Left hindlimb (tissue), 1 donor: ENCODE measurements at regions not wholly inside any gene's neighbourhood (a gene's known extent, or its start where the extent isn't known, plus 50 kb on each side); places are given as distances from the start of the nearest gene placed in this dataset.

Source experiments
- DNase-seq: peaks from one replicate; pipeline ENCODE4 v3.0.0-alpha.2; 2018

DNA sequence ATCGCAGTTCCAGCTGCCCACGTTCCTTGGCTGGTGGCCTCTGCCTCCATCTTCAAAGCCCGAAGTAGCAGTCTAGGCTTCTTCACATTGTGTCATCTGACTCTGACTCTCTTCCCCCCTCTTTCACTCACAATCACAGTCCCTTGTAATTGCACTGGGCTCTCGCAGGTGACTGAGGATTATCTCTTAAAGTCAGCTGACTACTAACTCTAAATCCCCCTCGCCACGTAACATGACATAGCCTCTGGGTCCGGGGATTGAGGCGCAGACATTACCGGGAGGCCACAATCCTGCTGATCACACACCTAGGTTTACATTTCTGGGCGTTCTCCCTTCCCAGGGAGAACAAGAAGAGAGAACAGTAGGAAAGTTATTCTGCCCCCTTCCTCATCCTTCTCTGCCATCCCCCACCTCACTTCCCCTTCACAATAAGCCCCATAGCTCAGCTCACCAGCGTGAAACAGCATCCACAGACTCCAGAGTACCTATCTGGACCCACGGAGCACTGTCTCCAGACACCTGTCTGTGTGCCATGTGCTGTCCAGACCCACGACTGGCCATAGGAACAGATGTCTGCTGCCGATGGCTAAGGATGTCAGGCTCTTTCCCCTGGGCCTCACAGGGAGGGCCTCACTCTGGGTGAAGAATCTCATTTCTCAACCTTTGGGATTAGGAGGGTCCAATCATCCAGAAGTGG is 64.3 kb upstream of the FZD7 start:
- DNase-seq, result no peak

DNA sequence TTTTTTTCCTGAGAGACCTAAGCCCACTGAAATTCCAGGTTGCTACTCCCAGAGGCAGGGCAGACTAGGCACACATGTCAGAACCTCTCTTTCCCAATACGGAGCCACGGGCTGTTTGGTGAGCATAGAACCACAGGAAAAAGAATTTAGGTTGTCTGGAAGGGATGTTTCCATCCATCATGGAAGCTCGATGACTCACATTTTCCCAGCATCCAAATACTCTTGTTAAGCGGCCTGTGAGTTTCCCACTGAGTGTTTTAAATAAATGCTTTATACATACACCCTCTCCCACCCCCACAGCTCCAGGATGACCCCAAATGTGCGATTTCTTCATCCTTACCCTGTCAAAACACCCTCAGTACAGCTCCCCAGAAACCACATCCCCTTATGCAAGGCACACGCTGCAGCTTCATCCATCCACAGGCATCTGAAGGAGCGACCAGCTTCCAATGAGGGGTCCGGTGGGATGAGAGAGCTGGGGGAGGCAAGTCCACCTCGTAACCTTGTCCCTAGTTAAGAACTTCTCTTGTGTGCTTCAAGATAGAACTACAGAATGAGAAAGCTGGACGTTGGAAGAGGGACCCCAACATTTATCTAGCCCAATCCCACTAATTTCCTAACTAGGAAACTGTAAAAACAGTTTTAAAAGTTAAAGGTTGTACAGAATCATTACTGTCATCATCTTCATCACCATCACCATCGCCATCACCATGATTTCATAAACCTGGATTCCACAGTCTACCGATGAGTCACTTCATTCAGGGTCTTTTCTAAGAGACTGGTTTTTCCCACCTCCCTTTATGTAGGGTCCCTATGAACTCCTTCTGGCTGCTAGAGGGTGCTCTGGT is 63.5 kb upstream of the FZD7 start:
- peak; percentile 42 for DNase-seq

DNA sequence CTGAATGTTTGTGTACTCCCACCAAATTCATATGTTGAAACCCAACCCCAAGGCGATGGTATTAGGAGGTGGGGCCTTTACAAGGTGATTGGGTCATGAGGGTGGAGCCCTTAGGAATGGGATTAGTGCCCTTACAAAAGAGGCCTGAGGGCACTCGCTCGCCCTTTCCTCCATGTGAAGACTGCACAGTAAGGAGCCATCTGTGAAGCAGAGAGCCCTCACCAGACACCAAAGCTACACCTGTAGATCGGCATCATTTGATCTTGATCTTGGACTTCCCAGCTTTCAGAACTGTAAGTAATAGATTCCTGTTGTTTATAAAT is 62.9 kb upstream of the FZD7 start:
- DNase-seq, result no peak

DNA sequence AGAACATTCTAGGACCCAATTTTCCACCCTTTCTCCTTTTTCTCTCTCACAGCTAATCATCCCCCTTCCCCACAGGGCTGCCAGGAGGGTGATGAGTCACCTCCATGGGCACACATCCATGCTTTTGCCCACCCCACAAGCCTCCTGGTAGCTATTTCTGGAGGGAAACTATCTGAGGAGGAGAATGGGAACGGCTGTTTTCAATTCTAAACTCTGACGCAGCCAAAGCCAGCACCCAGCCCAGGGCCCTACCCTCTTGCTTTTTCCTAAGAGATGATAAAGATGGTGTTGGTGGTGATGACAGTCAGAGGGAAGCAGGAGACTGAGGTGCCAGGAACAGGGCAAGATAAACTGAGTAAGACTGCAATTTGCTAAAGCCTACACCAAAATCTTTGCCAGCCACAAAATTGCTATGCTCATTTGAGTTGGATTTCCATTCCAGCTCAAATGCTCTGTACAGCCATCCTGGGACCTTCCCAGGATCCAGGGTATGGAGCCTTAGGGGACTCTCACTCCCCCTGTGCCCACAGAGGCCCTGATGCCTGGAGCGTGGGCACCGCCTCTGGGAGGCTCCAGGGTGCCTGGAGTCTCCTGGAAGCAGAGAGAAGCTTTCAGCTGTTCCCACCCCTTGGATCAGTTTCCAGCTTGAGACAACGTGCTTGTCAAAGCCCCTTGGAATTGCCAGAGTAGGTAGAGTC is 62.0 kb upstream of the FZD7 start:
- DNase-seq, result peak; percentile 64

DNA sequence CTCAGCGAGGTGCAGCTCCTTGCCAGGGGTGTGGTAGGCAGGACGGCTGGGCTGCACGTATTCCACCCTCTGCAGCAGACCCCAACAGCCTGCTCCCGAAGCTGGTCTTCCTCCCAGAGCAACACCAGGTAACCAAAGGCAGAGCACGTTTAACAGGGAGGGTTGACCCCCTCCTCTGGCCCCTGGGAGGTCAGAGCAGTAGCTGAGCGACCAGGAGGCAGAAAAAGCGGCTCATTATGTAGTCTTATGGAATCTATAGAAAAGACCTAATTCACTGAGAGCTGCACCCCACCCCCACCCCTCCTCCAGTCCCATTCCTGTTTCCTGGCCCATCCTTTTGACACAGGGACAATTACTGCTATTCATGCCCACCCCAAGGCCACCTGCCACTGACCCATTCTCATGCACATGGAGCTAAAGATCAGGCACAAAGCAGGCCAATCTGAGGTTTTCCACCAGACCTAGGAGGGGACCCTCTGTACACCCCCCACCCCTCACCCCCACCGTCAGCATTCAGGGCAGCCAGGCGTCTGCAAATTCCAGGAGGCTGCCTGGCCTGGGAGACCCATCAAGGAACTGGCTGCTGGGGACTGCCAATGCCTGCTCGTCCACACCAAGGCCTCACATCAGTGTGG is 60.9 kb upstream of the FZD7 start:
- no peak for DNase-seq

DNA sequence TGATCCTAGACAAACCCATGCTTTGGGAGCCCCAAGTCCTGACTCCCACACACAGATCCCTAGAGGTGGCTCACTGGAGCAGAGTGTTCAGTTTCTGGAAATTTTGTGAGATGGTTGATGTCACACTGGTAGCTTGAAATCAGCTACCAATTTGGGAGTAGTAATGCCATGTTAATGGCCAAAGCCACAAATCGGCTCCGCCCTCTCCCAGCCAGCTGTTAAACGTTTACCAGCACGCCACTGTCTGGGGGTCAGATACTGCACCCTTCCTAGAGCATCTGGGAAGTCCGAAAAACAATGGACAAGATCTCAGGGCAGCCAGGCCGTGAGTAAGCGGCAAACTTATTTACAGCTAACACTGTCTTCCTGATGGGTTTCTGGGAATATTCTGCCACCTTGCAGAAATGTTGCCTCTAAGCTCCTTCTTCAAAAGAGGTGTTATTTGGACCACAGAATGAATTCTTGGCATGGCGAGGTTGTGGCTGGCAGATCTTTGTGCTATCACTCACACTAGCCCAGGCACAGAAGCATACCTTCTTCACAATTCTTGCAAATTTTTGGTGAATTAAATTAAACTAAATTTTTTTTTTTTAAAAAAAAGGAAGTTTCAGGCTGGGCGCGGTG is 60.2 kb upstream of the FZD7 start:
- no peak for DNase-seq

DNA sequence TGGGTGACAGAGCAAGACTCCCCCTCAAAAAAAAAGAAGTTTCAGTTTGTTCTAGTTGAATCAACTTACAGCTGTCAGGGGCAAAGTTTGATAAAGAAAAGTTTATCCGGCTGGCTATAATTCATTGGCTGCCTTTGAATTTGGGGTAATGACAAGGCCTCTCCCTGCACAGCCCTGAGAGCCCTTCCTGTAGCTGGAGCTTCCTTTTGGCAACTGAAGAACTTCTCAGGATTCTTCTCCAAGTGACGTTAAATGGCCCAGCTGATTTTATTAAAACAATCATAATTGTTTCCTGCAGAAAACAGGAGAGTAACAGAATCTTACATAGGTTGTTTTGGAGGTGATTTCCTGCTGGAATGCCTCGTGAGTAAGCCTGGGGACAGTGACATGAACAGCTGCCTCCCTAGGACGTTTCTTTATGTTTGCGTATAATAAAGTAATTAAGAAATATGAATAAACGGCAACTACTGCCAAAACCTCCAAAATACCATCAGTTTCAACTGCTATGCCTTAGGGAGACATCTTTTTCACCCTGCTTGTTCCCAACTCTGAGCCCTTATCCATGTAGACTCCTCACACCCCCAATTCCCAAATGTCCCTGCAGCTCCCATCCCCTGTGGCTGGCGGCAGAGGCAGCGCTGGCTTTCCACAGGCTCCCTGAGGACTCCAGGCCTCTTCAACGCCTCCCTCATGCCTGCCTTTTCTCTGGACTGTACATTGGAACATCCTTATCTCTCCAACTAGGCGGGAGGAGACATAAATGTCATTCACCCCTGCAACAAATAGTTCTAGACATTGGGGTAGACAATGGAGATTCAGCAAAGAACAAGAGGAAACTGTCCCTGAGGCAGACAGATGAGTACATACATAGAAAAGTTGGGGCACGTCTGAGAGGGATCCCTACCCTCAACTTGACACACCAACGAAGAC is 59.2 kb upstream of the FZD7 start:
- no peak for DNase-seq

DNA sequence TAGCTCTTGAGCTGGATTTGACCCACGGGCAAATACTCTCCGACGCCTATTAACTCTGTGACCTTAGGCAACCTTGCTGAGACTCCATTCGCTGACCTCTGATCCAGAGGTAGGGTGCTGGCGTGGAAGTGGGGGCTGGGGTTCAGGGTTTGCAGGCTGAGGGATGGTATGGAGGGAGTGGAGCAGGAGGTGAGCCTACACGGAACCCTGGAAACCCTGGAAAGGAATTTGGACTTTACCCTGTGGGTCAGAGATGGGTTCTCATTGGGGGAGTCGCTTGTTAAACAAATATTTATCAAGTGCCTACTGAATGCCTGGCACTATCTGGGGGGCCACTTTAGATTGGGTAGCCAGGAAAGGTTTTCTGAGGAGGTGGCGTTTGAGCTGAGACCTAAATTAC is 58.2 kb upstream of the FZD7 start:
- no peak for DNase-seq

DNA sequence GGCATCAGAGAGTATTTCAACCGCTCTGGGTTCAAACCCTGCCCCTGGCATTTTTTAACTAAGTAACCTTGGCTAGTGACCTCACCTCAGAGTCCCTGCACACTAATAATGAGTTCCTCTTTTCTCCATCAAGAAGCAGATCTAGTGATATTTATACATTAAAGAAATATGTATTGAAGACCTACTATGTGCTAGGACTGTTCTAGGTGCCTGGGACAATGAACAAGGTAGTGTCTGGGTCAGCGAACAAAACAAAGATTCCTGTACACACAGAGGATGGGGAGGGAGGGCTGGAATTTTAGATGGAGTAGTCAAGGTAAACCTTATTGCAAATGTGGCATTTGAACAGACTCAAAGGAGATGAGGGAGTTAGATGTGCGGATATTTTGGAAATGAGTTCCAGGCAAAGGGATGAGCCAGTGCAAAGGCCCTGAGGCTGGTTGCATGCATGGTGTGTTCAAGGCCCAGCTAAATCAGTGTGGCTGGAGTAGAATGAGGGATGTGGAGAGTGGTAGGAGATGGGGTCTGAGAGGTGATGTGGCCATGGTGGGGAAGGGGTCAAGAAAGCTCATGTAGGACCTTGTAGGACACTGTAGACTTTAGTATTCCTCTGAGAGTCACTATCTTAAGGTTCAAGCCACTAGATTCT is 57.6 kb upstream of the FZD7 start:
- DNase-seq, result no peak

DNA sequence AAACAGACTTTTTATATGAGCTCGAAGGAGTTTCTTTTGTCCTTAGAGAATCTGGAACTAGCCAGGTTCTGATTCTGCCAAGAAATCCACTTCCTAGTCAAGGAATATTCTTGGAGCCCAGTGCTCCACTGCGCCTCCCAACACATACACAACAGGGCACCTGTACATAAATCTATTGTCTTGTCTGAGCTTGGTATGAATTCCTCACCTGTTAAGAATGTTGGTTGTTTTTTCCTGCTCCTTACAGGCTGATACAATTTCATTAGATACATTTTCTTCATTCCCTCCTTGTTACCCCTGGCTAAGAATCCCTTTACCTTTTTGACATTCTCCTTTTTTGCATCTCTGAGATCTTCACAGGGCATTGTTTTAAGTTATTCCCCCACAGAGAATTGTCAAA is 56.0 kb upstream of the FZD7 start:
- DNase-seq, result no peak

DNA sequence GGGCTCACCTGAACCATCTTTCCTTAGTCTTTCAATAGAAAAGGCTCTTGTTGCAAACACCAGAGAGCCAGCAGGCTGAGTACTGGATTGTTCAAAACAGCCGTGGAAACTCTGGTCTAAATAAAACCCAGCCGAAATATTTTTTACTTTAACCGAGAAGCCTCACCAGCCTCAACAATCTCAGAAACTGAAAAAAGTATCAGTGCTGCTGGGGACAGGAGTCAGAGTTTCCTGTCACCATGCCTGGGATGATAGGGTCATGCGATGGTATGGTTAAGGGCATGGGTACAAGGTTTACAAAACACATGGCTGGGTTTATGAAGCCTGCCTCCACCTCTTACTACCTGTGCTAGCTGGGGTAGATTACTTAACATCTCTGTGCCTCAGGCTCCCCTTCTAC is 55.3 kb upstream of the FZD7 start:
- DNase-seq, result no peak

DNA sequence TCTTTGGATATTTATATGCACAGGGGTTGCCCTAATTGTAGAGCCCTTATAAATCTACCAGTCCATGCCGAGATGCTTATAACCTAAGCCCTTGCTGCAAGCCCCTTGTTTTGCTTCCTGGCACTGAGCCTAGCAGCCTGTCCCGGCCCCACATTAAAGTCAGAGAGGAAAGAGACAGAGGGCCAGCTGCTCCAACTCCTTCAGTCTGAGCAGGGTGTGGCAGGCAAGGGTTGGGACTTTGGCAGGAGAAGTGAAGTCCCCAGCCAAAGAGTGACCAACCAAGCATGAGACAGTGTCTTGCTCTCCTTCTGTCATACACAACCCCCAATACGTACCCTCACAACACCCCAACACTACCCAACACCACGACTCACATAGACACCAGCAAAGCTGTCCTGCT is 54.7 kb upstream of the FZD7 start:
- DNase-seq, result peak; percentile 68

DNA sequence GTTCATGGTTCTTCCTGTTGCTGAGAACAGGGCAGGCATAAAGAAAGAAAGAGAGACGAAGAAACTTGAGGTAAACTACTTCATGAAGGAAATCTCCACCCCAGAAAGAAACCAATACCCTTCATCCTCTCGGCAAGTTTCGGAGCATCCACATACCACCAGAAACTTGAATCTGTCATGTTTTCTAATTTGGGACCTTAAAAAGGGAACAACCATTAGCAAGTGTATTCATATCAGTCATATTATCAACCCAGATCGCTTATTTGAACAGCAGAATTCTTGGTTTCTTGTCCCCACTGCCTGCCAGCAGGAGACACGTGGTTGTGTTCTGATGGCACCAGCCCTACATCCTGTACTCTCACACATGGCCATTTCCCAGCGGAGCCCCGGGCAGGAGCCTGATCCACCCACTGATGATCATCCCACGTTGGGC is 53.2 kb upstream of the FZD7 start:
- no peak for DNase-seq

DNA sequence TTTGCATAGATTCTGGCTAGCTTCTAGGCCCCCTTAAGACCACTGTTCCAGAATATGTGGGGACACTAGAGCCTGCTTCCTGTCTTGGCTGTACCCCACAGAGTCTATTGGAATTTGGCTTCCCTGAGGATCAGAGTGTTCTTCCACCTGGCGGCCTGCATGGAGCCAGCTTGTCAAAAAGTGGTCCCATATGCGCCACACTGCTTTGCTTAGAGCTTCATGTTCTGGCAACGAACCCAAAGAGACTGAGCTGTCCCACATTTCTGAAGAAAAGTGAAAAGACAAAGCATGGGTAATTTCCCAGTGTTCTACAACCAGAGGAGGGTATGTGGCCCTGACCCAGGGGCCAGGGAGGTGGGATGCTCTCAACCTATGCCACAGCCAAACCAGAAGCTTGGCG is 52.7 kb upstream of the FZD7 start:
- no peak for DNase-seq

DNA sequence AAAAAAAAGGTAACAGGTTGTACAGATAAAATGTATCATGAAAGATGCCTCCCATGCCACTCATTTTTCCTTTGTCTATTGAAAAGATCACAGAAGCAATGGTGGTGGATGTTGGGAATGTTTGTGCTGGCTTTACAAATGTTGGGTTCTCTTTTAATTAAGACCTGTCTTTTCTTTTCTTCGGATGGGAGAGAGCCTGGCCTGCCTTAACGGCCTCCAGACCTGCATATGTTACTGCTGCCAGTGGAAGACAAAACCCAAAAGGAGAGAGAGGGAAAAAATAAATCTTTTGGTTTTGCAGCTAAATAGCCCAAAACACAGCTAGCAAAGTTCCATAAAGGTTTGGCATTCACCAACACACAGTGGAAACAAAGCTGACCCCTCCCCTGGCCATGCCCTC is 50.5 kb upstream of the FZD7 start:
- no peak for DNase-seq

DNA sequence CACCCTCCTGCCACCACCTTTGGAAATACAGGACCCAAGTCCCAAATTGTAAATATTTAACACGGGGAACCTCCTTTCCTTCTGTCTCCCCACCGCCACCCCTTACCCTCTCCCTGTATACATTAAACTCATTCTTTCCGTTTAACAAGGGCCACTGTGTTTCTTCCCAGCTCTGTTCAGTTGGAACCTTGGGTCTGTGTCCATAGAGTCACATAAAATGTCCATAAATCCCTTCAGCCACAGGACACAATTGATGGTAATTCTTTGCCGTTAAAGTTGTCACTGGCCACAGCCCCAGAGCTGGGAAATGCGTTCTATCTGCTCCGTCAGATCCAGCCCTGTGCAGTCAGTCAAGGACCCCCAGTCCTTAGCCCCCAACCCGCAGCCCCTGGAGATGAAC is 49.9 kb upstream of the FZD7 start:
- DNase-seq, result no peak
